Stomach (tissue), 8 donors: ENCODE measurements at regions not wholly inside any gene's neighbourhood (a gene's known extent, or its start where the extent isn't known, plus 50 kb on each side); places are given as distances from the start of the nearest gene placed in this dataset.

Source experiments
- DNase-seq, 2 donors: peaks; one replicate each; pipeline versions ENCODE4 v3.0.0 to v3.0.0-alpha.2; 2013 to 2019
- H3K27ac ChIP-seq, 5 donors: fragments of 200-600 bp in 4 of 5; sonication (generic) in 4 of 5; one replicate each; pipeline ENCODE4 v1.5.1; 2013 to 2019; ENCODE audit warnings: mild to moderate bottlenecking in 1 of 5, moderate library complexity in 1 of 5
- H3K27me3 ChIP-seq, 3 donors: fragments of 200-600 bp; sonication (generic); one replicate each; pipeline ENCODE4 v1.5.1; 2017 to 2019; ENCODE audit warnings: mixed run types in 1 of 3
- H3K36me3 ChIP-seq, 4 donors: fragments of 200-600 bp; sonication (generic); 1 replicate in 3 of 4; 2 replicates in 1 of 4; pipeline ENCODE4 v1.5.1; 2016 to 2019
- H3K4me1 ChIP-seq, 4 donors: fragments of 200-600 bp; sonication (generic); one replicate each; pipeline ENCODE4 v1.5.1; 2016 to 2019
- H3K4me3 ChIP-seq, 4 donors: fragments of 200-600 bp; sonication (generic) in 3 of 4; one replicate each; pipeline ENCODE4 v1.5.1; 2016 to 2019; ENCODE audit warnings: mild to moderate bottlenecking in 1 of 4
- H3K9me3 ChIP-seq, 4 donors: fragments of 200-600 bp; sonication (generic); one replicate each; pipeline ENCODE4 v1.5.1; 2016 to 2019
- EP300 ChIP-seq: sonication (generic); formaldehyde crosslinking; IDR thresholded peaks from one replicate; pipeline ENCODE4 v1.6.1; 2017; ENCODE audit warnings: antibody characterized with exemption
- POLR2A ChIP-seq, 4 donors: fragments of 450-650 bp; IDR thresholded peaks; one replicate each; pipeline ENCODE4 v1.6.1; 2016; ENCODE audit warnings: antibody characterized with exemption in 4 of 4, control low read depth in 2 of 4, mild to moderate bottlenecking in 1 of 4, moderate library complexity in 1 of 4
- POLR2AphosphoS5 ChIP-seq, 3 donors: sonication (generic); formaldehyde crosslinking; IDR thresholded peaks; one replicate each; pipeline ENCODE4 v1.6.1; 2016; ENCODE audit warnings: antibody characterized with exemption in 3 of 3
- WGBS, 5 donors: extraction: QIAGEN DNeasy Blood & Tissue Kit in 3 of 5; methylation state at CpG; one replicate each; pipeline versions ENCODE4 v1.1.5 to v1.1.7; 2013 to 2018; 5-methylcytosine and 5-hydroxymethylcytosine counted together
- intact Hi-C: fragments of 100-400 bp; cut with DNase I; formaldehyde crosslinking; loops from one replicate; pipeline ENCODE4 v1.15.1; 2023; ENCODE audit warnings: low total_unique reads
- TF ChIP-seq, protein P1 (sequence below), 7 experiments: fragments of 450-650 bp in 4 of 7; fragments of 200-600 bp in 3 of 7; sonication (generic) in 3 of 7; IDR thresholded peaks; one replicate each; pipeline ENCODE4 v1.5.1; 2016 to 2019; ENCODE audit warnings: antibody characterized with exemption in 7 of 7, control low read depth in 2 of 7, mild to moderate bottlenecking in 1 of 7
- donor health status: healthy with polysubstance abuse.
- donor health status: Bipolar disorder and iron deficiency.
- donor health status: healthy.

DNA sequence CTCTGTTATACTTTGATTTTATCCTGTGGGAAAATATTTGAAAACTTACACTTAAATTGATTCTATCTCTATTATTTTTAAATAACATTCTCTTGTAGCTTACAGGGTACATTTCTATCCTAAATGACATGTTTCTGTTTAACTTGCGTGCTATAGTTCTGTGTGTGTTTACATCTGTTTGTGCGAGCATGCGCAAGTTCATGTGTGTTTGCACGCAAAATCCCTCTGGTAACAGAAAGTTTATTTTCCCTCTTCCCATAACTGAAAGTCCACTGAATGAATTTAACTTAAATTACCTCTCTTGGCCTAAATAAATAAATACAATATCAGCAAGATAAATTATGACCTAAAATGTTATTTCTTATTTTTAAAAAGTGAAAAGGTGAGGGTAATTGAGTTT lies 117.3 kb upstream of the NEO1 start:
- peak in 1 of 2 donors; percentile 15 for DNase-seq
- intact Hi-C loops: no loop called here
- Histone ChIP-seq H3K9me3 (no peaks in the 10 kb centered on the region), H3K27me3 (peaks cover 0 to 16% (median 0%) of the 10 kb centered on the region in 3 donors), H3K27ac (no peak overlapping the region), H3K4me1 (no peaks in the 10 kb centered on the region), H3K4me3 (no peak overlapping the region), H3K36me3 (no peaks in the 10 kb centered on the region)
- WGBS, 5 donors: 80 to 94% (median 88%) methylated on average over 4 of the region's 4 CpGs
- TF ChIP-seq POLR2A (IDR thresholded peaks at IDR 0.05) (no peak), POLR2AphosphoS5 (IDR thresholded peaks at IDR 0.05) (no peak)

DNA sequence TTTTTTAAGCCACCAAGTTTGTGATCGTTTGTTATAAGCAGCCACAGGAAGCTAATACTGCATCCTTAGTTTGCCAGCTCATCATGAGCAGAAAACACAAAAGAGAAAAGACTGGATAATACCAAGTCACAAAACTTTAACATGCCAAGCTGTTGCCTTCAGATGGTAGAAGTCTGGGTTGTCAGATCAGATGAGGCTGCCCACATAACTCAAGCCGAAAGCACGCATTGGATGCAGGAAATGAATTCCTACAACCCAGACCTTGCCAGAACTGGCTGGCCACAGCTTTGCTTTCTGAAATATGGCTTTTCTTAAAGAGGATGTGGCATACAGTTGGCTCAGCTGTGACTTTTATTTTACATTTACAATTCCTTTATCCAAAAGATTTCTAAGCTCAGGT lies 118.3 kb upstream of the NEO1 start:
- whole genome bisulfite sequencing, 5 donors: 55 to 69% (median 66%) methylated on average over 3 of the region's 3 CpGs
- H3K4me3 ChIP-seq: no peak overlapping the region
- no peaks in the 10 kb centered on the region for H3K36me3 ChIP-seq
- no peak overlapping the region for H3K27ac ChIP-seq
- H3K4me1 ChIP-seq: no peaks in the 10 kb centered on the region
- DNase-seq: no peak
- intact Hi-C loops: no loop called here
- peaks cover 0 to 16% (median 0%) of the 10 kb centered on the region in 3 donors for H3K27me3 ChIP-seq
- TF ChIP-seq POLR2A (IDR thresholded peaks at IDR 0.05) (no peak), EP300 (no peak), POLR2AphosphoS5 (IDR thresholded peaks at IDR 0.05) (no peak)
- TF ChIP-seq, protein P1, sequence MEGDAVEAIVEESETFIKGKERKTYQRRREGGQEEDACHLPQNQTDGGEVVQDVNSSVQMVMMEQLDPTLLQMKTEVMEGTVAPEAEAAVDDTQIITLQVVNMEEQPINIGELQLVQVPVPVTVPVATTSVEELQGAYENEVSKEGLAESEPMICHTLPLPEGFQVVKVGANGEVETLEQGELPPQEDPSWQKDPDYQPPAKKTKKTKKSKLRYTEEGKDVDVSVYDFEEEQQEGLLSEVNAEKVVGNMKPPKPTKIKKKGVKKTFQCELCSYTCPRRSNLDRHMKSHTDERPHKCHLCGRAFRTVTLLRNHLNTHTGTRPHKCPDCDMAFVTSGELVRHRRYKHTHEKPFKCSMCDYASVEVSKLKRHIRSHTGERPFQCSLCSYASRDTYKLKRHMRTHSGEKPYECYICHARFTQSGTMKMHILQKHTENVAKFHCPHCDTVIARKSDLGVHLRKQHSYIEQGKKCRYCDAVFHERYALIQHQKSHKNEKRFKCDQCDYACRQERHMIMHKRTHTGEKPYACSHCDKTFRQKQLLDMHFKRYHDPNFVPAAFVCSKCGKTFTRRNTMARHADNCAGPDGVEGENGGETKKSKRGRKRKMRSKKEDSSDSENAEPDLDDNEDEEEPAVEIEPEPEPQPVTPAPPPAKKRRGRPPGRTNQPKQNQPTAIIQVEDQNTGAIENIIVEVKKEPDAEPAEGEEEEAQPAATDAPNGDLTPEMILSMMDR (IDR thresholded peaks at IDR 0.05): no peak
- H3K9me3 ChIP-seq: no peaks in the 10 kb centered on the region

DNA sequence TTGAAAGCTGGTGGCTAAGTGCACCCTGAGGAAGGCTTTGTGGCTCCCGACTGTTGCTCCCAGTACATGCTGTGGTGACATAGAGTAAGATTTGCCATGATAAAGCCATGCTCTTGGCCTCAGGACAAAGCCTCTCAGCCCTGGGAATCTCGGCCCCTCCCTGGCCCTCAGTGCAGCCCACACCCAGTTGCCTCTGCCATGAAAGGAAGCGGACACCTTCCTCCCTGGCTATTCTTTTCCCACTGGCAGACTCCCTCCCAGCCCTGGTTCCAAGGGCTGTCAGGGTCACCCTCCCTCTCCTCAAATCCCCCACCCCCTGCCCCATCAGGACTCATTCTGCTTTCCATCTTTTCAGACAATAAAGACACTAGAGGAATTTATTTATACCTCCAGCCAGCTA lies 119.8 kb upstream of the NEO1 start:
- Histone ChIP-seq H3K27me3 (peaks cover 0 to 16% (median 0%) of the 10 kb centered on the region in 3 donors), H3K9me3 (no peaks in the 10 kb centered on the region), H3K4me1 (no peaks in the 10 kb centered on the region), H3K27ac (no peak overlapping the region), H3K4me3 (no peak overlapping the region), H3K36me3 (no peaks in the 10 kb centered on the region)
- no peak for TF ChIP-seq POLR2AphosphoS5 (IDR thresholded peaks at IDR 0.05)
- TF ChIP-seq POLR2A (IDR thresholded peaks at IDR 0.05): no peak
- TF ChIP-seq, protein P1 (IDR thresholded peaks at IDR 0.05): no peak
- no peak for TF ChIP-seq EP300
- intact Hi-C loops: no loop called here
- no peak for DNase-seq
- 70 to 87% (median 75%) methylated on average over 3 of the region's 3 CpGs for WGBS, 5 donors

DNA sequence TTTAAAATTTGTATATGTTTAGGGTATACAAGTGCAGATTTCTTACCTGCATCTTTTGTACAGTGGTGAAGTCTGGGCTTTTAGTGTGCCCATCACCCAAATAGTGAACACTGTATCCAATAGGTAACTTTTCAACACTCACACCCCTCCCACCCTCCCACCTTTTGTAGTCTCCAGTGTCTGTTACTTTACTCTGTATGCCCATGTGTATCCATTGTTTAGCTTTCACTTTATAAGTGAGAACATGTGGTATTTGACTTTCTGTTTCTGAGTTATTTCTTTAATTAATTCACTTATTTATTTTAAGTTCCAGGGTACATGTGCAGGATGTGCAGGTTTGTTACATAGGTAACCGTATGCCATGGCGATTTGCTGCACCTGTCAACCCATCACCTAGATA lies 124.8 kb upstream of the NEO1 start:
- Histone ChIP-seq H3K9me3 (no peaks in the 10 kb centered on the region), H3K4me3 (no peak overlapping the region)
- WGBS, 5 donors: 89 to 98% (median 95%) methylated on average over 2 of the region's 2 CpGs

DNA sequence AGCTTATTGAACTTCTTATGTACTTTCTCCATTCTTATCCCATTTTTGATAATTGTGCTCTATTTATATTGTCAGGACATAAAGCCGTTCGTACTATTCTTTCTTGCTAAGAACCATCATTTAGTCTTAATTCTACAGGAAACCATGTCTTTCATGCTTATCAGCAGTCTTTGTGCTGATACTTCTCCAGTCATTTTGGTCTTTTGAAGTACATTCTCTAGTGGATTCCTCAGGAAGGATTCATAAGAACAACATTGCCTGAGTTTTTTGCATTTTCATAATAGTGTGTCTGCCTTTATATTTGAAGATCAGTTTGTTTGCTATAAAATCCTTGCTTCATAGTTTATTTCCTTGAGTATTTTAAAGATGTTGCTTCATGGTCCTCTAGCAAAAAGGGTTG lies 126.6 kb upstream of the NEO1 start:
- Histone ChIP-seq H3K9me3 (no peaks in the 10 kb centered on the region), H3K36me3 (no peaks in the 10 kb centered on the region), H3K27ac (no peak overlapping the region), H3K4me1 (no peaks in the 10 kb centered on the region), H3K4me3 (no peak overlapping the region), H3K27me3 (no peaks in the 10 kb centered on the region)
- no peak for DNase-seq
- intact Hi-C loops: no loop called here
- TF ChIP-seq EP300 (no peak), POLR2A (IDR thresholded peaks at IDR 0.05) (no peak), POLR2AphosphoS5 (IDR thresholded peaks at IDR 0.05) (no peak)
- TF ChIP-seq, protein P1 (IDR thresholded peaks at IDR 0.05): no peak
- whole genome bisulfite sequencing, 5 donors: 63 to 76% (median 70%) methylated on average over 2 of the region's 2 CpGs

More for the DNA sequence above, 124.8 kb upstream of the NEO1 start:
- peaks cover 0 to 12% (median 0%) of the 10 kb centered on the region in 3 donors for H3K27me3 ChIP-seq
- no peaks in the 10 kb centered on the region for H3K36me3 ChIP-seq
- no peak for DNase-seq
- H3K4me1 ChIP-seq: no peaks in the 10 kb centered on the region
- intact Hi-C loops: no loop called here
- no peak overlapping the region for H3K27ac ChIP-seq
- TF ChIP-seq EP300 (no peak), POLR2A (IDR thresholded peaks at IDR 0.05) (no peak), POLR2AphosphoS5 (IDR thresholded peaks at IDR 0.05) (no peak)
- TF ChIP-seq, protein P1 (IDR thresholded peaks at IDR 0.05): no peak
